ENCODE measurements at regions not wholly inside any gene's neighbourhood (a gene's known extent, or its start where the extent isn't known, plus 50 kb on each side); places are given as distances from the start of the nearest gene placed in this dataset.

GRCh38 chr9:31715250-31715649, 669.2 kb upstream of the ACO1 start:
- Histone ChIP-seq H3K36me3 (no peaks in the 10 kb centered on the region), H3K27ac (no peak overlapping the region), H3K27me3 (no peaks in the 10 kb centered on the region), H3K4me3 (no peak overlapping the region), H3K4me1 (no peaks in the 10 kb centered on the region), H3K9me3 (no peaks in the 10 kb centered on the region)
- intact Hi-C loops (cut with DNase I) = no loop called here
- no peak for TF ChIP-seq CTCF (IDR thresholded peaks at IDR 0.05)
- no peak for DNase-seq (ENCODE audit: low spot score in 2 of 2)

GRCh38 chr9:31719262-31719661, 665.2 kb upstream of the ACO1 start:
- intact Hi-C loops (cut with DNase I) = no loop called here
- no peaks in the 10 kb centered on the region for H3K36me3 ChIP-seq

GRCh38 chr9:31730398-31730797, 654.0 kb upstream of the ACO1 start:
- Histone ChIP-seq H3K9me3 (no peaks in the 10 kb centered on the region), H3K4me3 (no peak overlapping the region), H3K4me1 (no peaks in the 10 kb centered on the region), H3K36me3 (no peaks in the 10 kb centered on the region), H3K27ac (no peak overlapping the region), H3K27me3 (no peaks in the 10 kb centered on the region)
- no peak for TF ChIP-seq CTCF (IDR thresholded peaks at IDR 0.05)
- intact Hi-C loops (cut with DNase I) = no loop called here
- no peak for DNase-seq (ENCODE audit: low spot score in 2 of 2)

More at GRCh38 chr9:31719262-31719661, 665.2 kb upstream of the ACO1 start:
- no peaks in the 10 kb centered on the region for H3K4me1 ChIP-seq
- no peak for TF ChIP-seq CTCF (IDR thresholded peaks at IDR 0.05)
- H3K9me3 ChIP-seq = no peaks in the 10 kb centered on the region
- no peaks in the 10 kb centered on the region for H3K27me3 ChIP-seq
- H3K27ac ChIP-seq = no peak overlapping the region
- H3K4me3 ChIP-seq = no peak overlapping the region
- DNase-seq (ENCODE audit: low spot score in 2 of 2) = no peak

- H3K9me3 ChIP-seq = no peaks in the 10 kb centered on the region
- H3K4me1 ChIP-seq = no peaks in the 10 kb centered on the region
- no peak overlapping the region for H3K4me3 ChIP-seq
- no peak for DNase-seq (ENCODE audit: low spot score in 2 of 2)
- intact Hi-C loops (cut with DNase I) = no loop called here
- TF ChIP-seq CTCF (IDR thresholded peaks at IDR 0.05) = no peak
- H3K27me3 ChIP-seq = no peaks in the 10 kb centered on the region
- H3K36me3 ChIP-seq = no peaks in the 10 kb centered on the region
- no peak overlapping the region for H3K27ac ChIP-seq
Observed at GRCh38 chr9:31733166-31733565, 651.3 kb upstream of the ACO1 start.

GRCh38 chr9:31736581-31737179, 647.8 kb upstream of the ACO1 start:
- intact Hi-C loops (cut with DNase I) = no loop called here
- no peak for TF ChIP-seq CTCF (IDR thresholded peaks at IDR 0.05)
- H3K27ac ChIP-seq = no peak overlapping the region
- DNase-seq (ENCODE audit: low spot score in 2 of 2) = no peak
- no peak overlapping the region for H3K4me3 ChIP-seq
- no peaks in the 10 kb centered on the region for H3K27me3 ChIP-seq
- H3K36me3 ChIP-seq = no peaks in the 10 kb centered on the region
- H3K9me3 ChIP-seq = no peaks in the 10 kb centered on the region
- H3K4me1 ChIP-seq = no peaks in the 10 kb centered on the region

- no peak for DNase-seq (ENCODE audit: low spot score in 2 of 2)
- Histone ChIP-seq H3K4me3 (no peak overlapping the region), H3K27me3 (no peaks in the 10 kb centered on the region), H3K36me3 (no peaks in the 10 kb centered on the region), H3K4me1 (no peaks in the 10 kb centered on the region), H3K9me3 (no peaks in the 10 kb centered on the region), H3K27ac (no peak overlapping the region)
- no peak for TF ChIP-seq CTCF (IDR thresholded peaks at IDR 0.05)
- intact Hi-C loops (cut with DNase I) = no loop called here
Observed at GRCh38 chr9:31740705-31741104, 643.7 kb upstream of the ACO1 start.

Measured in ascending aorta (tissue), 2 donors.